NCI-H2196 treated with DMSO at 0.1 percent for 48 hours (cell line): ENCODE measurements at regions not wholly inside any gene's neighbourhood (a gene's known extent, or its start where the extent isn't known, plus 50 kb on each side); places are given as distances from the start of the nearest gene placed in this dataset.
"Not testable (repeated sequence)": the region's sequence is repeated elsewhere in the genome, so short reads cannot be mapped to it uniquely, and the experiment has no call there.

Experiments used
- DNase-seq: peaks from one replicate; lab custom pipeline; 2025; ENCODE audit not compliant: unreplicated experiment; lab: John Stamatoyannopoulos, UW

- no peak for DNase-seq
These were observed 898.3 kb downstream of the BRD1 start for GRCh38 chr22:48929276-48929790.

GRCh38 chr22:48927591-48927990 is 900.1 kb downstream of the BRD1 start:
- DNase-seq: no peak

- no peak for DNase-seq
These were observed 901.0 kb downstream of the BRD1 start for GRCh38 chr22:48926643-48927042.

GRCh38 chr22:48926136-48926535 is 901.5 kb downstream of the BRD1 start:
- DNase-seq: no peak

GRCh38 chr22:48925450-48925849 is 902.2 kb downstream of the BRD1 start:
- DNase-seq: no peak

DNA sequence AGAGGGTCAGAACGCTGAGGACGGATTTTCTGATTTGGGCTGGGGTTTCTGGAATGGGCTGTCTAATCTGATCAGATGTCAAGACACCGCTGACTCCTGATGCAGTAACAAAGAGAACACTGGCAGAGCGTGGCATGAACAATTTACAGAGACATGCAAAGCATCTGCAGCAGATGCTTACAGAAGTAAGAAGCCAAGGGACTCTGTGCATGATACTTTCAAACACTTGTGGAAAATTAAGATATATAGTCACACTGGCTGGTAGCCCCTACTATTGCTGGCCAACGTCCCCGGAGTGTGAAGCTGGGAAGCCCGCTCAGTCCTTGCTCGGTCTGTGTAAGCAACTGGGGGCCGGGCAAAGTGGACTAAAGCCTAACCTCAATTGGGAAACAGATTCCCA is 903.7 kb downstream of the BRD1 start:
- DNase-seq: no peak

DNA sequence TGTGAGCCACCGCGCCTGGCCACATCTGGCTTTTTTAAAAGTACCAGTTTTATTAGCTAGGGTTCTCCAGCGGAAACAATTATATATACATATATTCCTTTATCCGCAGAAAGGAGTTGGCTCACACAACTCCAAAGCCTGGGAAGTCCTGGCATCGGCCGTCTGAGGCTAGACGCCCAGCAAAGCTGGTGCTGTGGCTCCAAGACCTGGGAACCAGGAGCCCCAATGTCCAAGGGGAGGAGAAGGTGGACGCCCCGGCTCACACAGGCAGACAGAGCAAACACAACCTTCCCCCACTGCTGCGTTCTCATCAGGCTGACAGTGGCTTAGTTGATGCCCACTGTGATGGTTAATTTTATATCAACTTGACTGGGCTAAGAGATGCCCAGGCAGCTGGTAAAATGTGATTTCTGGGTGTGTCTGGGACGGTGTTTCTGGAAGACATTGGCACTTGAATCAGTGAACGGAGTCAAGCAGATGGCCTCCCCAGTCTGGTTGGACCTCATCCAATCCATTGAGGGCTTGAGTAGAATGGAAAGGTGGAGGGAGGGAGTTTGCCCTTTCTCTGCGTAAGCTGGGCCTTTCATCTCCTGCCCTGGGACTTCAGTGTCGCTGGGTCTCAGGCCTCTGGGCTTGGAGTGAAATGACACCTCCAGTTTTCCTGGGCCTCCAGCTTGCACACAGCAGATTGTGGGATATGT is 904.4 kb downstream of the BRD1 start:
- DNase-seq: no peak

DNA sequence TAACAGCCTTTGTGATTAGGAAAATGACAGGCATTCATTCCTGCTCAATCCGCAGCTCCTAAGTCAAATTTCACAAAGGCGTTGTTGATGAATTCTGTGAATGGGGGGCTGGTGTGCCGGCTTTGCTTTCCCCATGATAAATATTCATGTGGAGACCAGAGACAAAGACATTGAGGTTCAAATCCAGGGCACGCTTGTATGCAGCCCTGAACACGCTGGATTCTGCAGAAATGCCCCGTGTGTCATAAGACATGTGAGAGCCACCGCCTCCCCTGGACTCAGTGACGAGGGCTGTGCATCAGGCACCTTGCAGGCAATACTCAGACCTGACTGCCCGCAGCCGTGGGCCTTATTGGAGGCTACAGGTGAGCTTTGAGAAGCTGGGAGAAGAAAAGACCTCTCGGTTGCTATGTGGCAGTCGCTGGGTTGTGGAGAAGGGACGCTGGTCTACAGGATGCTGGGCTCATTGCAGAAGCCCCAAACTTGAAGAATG is 906.2 kb downstream of the BRD1 start:
- DNase-seq: no peak

GRCh38 chr22:48920776-48921241 is 906.9 kb downstream of the BRD1 start:
- no peak for DNase-seq

DNA sequence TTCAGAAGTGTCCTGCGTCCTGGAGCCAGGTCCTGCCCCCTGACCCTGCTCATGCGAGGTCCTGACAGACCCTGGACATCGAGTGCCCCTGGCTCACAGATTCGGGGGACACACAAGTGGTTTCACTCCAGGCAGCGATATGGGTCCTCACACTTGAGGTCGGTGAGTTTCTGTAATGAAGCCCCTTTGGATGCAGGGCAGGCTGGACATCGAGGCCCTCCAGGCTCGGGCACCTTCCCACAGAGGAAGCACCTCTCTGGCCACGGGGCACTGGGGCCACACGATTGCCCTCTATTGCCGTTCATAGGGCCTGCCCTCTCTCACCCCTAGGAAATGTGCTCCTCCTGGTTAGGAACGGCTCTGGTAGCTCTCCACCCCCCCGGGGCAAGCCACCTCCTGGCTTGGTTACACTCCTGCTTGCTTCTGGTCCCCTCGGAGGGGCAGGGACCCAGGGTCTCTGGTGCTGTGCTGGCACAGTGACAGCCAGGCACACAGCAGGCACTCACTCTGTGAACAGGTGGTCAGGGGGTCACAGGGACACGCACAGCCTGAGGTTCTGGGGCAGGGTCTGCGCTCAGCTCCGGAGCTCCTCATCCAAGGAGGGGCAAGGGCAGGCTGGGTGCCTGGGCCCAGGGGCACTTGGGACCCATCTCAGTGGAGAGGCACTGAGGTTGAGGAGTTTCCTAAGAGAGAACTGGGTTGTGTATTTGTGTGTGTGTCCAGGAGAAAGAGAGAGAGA is 907.7 kb downstream of the BRD1 start:
- no peak for DNase-seq

DNA sequence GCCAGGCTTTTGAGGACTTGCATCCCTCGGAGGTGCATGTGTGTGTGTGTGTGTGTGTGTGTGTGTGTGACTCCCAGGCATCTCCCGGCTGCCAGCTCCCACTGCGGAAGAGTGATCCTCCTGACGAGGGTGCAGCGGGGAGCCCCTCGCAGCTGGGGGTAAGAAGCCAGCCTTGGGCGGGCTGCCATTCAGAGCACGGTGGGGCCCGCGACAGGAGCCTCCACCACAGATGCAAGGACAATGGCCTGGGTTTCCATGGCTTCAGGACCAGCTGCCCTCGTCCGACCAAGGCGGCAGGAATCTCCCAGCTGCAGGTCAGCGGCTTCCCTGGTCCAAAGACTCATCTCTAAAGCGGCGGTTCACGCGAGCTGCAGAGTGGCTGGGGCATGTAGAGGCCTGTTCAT is 908.5 kb downstream of the BRD1 start:
- DNase-seq: no peak

DNA sequence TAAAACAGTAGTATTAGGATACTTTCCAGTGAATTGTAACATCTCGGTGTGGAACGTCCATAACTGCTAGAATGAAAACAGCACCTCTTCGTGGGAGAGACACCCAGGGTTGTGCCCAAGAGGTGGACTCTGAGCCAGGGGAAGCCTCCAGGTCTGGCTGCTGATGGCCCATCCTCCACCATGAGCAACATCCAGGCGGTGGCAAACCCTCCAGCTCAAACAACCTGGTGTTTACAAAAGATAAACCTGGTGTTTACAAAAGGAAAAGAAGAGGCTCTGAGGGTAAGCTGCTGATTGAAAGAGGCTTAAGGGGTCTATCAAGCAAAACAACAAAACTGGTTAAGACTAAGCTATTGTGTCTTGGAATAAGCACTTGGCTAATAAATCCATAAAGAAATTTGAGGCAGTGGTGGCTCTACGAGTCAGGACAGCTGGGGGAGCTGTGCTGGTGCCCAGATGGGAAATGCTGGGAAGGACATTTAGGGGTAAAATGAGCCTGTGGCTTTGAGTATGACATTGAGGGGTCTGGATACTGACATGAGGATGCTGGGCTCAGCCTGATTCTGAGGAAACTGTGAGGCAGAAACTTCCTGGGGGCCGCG is 909.0 kb downstream of the BRD1 start:
- DNase-seq: no peak

DNA sequence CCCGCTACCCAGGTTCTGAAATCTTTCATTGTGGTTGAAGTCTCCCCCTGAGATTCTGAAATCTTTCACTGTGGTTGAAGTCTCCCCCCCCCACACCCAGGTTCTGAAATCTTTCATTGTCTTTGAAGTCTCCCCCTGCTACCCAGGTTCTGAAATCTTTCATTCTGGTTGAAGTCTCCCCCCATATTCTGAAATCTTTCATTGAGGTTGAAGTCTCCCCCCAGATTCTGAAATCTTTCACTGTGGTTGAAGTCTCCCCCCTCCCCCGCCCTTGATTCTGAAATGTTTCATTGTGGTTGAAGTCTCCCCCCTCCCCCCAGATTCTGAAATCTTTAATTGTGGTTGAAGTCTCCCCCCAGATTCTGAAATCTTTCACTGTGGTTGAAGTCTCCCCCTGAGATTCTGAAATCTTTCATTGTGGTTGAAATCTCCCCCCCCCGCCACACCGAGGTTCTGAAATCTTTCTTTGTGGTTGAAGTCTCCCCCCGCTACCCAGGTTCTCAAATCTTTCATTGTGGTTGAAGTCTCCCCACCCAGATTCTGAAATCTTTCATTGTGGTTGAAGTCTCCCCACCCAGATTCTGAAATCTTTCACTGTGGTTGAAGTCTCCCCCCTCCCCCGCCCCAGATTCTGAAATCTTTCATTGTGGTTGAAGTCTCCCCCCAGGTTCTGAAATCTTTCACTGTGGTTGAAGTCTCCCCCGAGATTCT is 915.2 kb downstream of the BRD1 start:
- not testable (repeated sequence) for DNase-seq

- not testable (repeated sequence) for DNase-seq
These were observed 916.0 kb downstream of the BRD1 start for GRCh38 chr22:48911647-48912046.

DNA sequence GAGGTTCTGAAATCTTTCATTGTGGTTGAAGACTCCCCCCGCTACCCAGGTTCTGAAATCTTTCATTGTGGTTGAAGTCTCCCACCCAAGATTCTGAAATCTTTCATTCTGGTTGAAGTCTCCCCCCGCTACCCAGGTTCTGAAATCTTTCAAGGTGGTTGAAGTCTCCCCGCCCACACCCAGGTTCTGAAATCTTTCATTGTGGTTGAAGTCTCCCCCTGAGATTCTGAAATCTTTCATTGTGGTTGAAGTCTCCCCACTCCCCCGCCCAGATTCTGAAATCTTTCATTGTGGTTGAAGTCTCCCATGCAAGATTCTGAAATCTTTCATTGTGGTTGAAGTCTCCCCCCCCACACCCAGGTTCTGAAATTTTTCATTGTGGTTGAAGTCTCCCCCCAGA is 916.6 kb downstream of the BRD1 start:
- DNase-seq: not testable (repeated sequence)

DNA sequence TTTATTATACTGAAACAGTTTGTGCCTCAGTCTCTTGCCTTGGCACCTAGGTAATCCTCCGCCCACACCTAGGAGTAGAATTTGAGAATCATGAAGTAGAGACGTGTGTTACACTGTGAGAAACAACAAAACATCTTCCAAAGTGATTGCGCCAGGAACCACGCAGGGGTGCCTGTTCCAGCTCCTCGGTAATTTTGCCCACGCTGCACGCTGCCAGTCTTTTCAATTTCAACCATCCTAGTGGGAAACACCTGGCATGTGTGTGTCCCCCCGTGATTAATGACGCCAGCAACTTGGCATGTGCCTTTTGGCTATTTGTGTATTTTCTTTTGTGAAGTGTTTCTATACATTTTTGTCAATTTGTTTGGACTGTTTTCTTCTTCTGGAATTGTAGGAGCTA is 919.1 kb downstream of the BRD1 start:
- no peak for DNase-seq

GRCh38 chr22:48907591-48907990 is 920.1 kb downstream of the BRD1 start:
- DNase-seq: no peak

- no peak for DNase-seq
These were observed 921.3 kb downstream of the BRD1 start for GRCh38 chr22:48906216-48906835.

- DNase-seq: no peak
These were observed 922.3 kb downstream of the BRD1 start for GRCh38 chr22:48905206-48905975.
